HUES6 (cell line): ENCODE measurements at regions not wholly inside any gene's neighbourhood (a gene's known extent, or its start where the extent isn't known, plus 50 kb on each side); places are given as distances from the start of the nearest gene placed in this dataset.

Source experiments
- H3K27ac ChIP-seq: 2 replicates; pipeline ENCODE4 v1.7.0; 2013; ENCODE audit warnings: low read depth, mild to moderate bottlenecking, low read length, inconsistent platforms
- H3K27me3 ChIP-seq: 2 replicates; pipeline ENCODE4 v1.6.1; 2013; ENCODE audit warnings: low read length; ENCODE audit not compliant: control insufficient read depth, insufficient read depth
- H3K36me3 ChIP-seq: 2 replicates; pipeline ENCODE4 v1.6.1; 2013; ENCODE audit warnings: low read length; ENCODE audit not compliant: control insufficient read depth, insufficient read depth
- H3K4me1 ChIP-seq: 2 replicates; pipeline ENCODE4 v1.6.1; 2013; ENCODE audit warnings: low read length; ENCODE audit not compliant: control insufficient read depth, insufficient read depth
- H3K4me3 ChIP-seq: 2 replicates; pipeline ENCODE4 v1.5.1; 2013; ENCODE audit warnings: low read depth, low read length
- H3K9ac ChIP-seq: one replicate; pipeline ENCODE4 v1.6.1; 2013; ENCODE audit warnings: mild to moderate bottlenecking, low read length
- H3K9me3 ChIP-seq: 2 replicates; pipeline ENCODE4 v1.6.1; 2013; ENCODE audit warnings: low read depth, low read length; ENCODE audit not compliant: control insufficient read depth, insufficient read depth

GRCh38 chr2:133906396-133906795 lies 338.1 kb upstream of the NCKAP5 start:
- peaks cover 6% of the 10 kb centered on the region; the same call in 1 of the 2 replicates for H3K9me3 ChIP-seq
- H3K36me3 ChIP-seq, result no peaks in the 10 kb centered on the region
- H3K9ac ChIP-seq, result no peak overlapping the region
- H3K4me3 ChIP-seq, result no peak overlapping the region
- H3K4me1 ChIP-seq, result no peaks in the 10 kb centered on the region
- no peak overlapping the region for H3K27ac ChIP-seq
- no peaks in the 10 kb centered on the region for H3K27me3 ChIP-seq

GRCh38 chr2:133906926-133907325 lies 338.7 kb upstream of the NCKAP5 start:
- H3K4me3 ChIP-seq, result no peak overlapping the region
- no peaks in the 10 kb centered on the region for H3K4me1 ChIP-seq
- peaks cover 6% of the 10 kb centered on the region; the same call in 1 of the 2 replicates for H3K9me3 ChIP-seq
- no peaks in the 10 kb centered on the region for H3K27me3 ChIP-seq
- no peaks in the 10 kb centered on the region for H3K36me3 ChIP-seq
- H3K9ac ChIP-seq, result no peak overlapping the region
- H3K27ac ChIP-seq, result no peak overlapping the region

GRCh38 chr2:133908171-133908570 lies 339.9 kb upstream of the NCKAP5 start:
- no peak overlapping the region for H3K4me3 ChIP-seq
- no peaks in the 10 kb centered on the region for H3K27me3 ChIP-seq
- H3K4me1 ChIP-seq, result no peaks in the 10 kb centered on the region
- no peak overlapping the region for H3K27ac ChIP-seq
- H3K36me3 ChIP-seq, result no peaks in the 10 kb centered on the region
- H3K9me3 ChIP-seq, result peaks cover 6% of the 10 kb centered on the region; the same call in 1 of the 2 replicates
- H3K9ac ChIP-seq, result no peak overlapping the region

GRCh38 chr2:133918141-133918540 lies 335.7 kb upstream of the MGAT5 start:
- H3K4me1 ChIP-seq, result no peaks in the 10 kb centered on the region
- no peak overlapping the region for H3K4me3 ChIP-seq
- no peaks in the 10 kb centered on the region for H3K27me3 ChIP-seq
- no peak overlapping the region for H3K27ac ChIP-seq
- peaks cover 6% of the 10 kb centered on the region; the same call in 1 of the 2 replicates for H3K9me3 ChIP-seq
- no peaks in the 10 kb centered on the region for H3K36me3 ChIP-seq
- no peak overlapping the region for H3K9ac ChIP-seq

- peaks cover 6% of the 10 kb centered on the region; the same call in 1 of the 2 replicates for H3K9me3 ChIP-seq
- H3K36me3 ChIP-seq, result no peaks in the 10 kb centered on the region
- no peak overlapping the region for H3K9ac ChIP-seq
- H3K27ac ChIP-seq, result no peak overlapping the region
- no peaks in the 10 kb centered on the region for H3K27me3 ChIP-seq
- H3K4me3 ChIP-seq, result no peak overlapping the region
- no peaks in the 10 kb centered on the region for H3K4me1 ChIP-seq
These were observed 334.6 kb upstream of the MGAT5 start for GRCh38 chr2:133919285-133919684.

- Histone ChIP-seq H3K9me3 (no peaks in the 10 kb centered on the region), H3K9ac (no peak overlapping the region), H3K27ac (no peak overlapping the region), H3K36me3 (no peaks in the 10 kb centered on the region), H3K27me3 (no peaks in the 10 kb centered on the region), H3K4me3 (no peak overlapping the region), H3K4me1 (no peaks in the 10 kb centered on the region)
These were observed 326.0 kb upstream of the MGAT5 start for GRCh38 chr2:133927894-133928293.

GRCh38 chr2:133936096-133936495 lies 317.8 kb upstream of the MGAT5 start:
- no peak overlapping the region for H3K27ac ChIP-seq
- H3K9ac ChIP-seq, result no peak overlapping the region
- H3K27me3 ChIP-seq, result no peaks in the 10 kb centered on the region
- no peak overlapping the region for H3K4me3 ChIP-seq
- no peaks in the 10 kb centered on the region for H3K4me1 ChIP-seq
- no peaks in the 10 kb centered on the region for H3K9me3 ChIP-seq
- H3K36me3 ChIP-seq, result no peaks in the 10 kb centered on the region

- Histone ChIP-seq H3K4me3 (no peak overlapping the region), H3K9me3 (no peaks in the 10 kb centered on the region), H3K27me3 (no peaks in the 10 kb centered on the region), H3K36me3 (no peaks in the 10 kb centered on the region), H3K4me1 (no peaks in the 10 kb centered on the region), H3K9ac (no peak overlapping the region), H3K27ac (no peak overlapping the region)
These were observed 317.3 kb upstream of the MGAT5 start for GRCh38 chr2:133936601-133937000.

- Histone ChIP-seq H3K4me3 (no peak overlapping the region), H3K27ac (no peak overlapping the region), H3K9me3 (no peaks in the 10 kb centered on the region), H3K27me3 (no peaks in the 10 kb centered on the region), H3K9ac (no peak overlapping the region), H3K36me3 (no peaks in the 10 kb centered on the region), H3K4me1 (no peaks in the 10 kb centered on the region)
These were observed 316.2 kb upstream of the MGAT5 start for GRCh38 chr2:133937669-133938068.

- Histone ChIP-seq H3K4me3 (no peak overlapping the region), H3K4me1 (no peaks in the 10 kb centered on the region), H3K27ac (no peak overlapping the region), H3K9me3 (no peaks in the 10 kb centered on the region), H3K36me3 (no peaks in the 10 kb centered on the region), H3K27me3 (no peaks in the 10 kb centered on the region), H3K9ac (no peak overlapping the region)
These were observed 313.7 kb upstream of the MGAT5 start for GRCh38 chr2:133940134-133940533.

GRCh38 chr2:133941666-133942065 lies 312.2 kb upstream of the MGAT5 start:
- H3K36me3 ChIP-seq, result no peaks in the 10 kb centered on the region
- H3K27me3 ChIP-seq, result no peaks in the 10 kb centered on the region
- no peak overlapping the region for H3K27ac ChIP-seq
- no peaks in the 10 kb centered on the region for H3K4me1 ChIP-seq
- no peak overlapping the region for H3K9ac ChIP-seq
- no peak overlapping the region for H3K4me3 ChIP-seq
- H3K9me3 ChIP-seq, result no peaks in the 10 kb centered on the region

GRCh38 chr2:133942398-133942797 lies 311.5 kb upstream of the MGAT5 start:
- Histone ChIP-seq H3K4me1 (no peaks in the 10 kb centered on the region), H3K9ac (no peak overlapping the region), H3K9me3 (no peaks in the 10 kb centered on the region), H3K4me3 (no peak overlapping the region), H3K27me3 (no peaks in the 10 kb centered on the region), H3K27ac (no peak overlapping the region), H3K36me3 (no peaks in the 10 kb centered on the region)
